WTC11 (cell line): ENCODE measurements at regions not wholly inside any gene's neighbourhood (a gene's known extent, or its start where the extent isn't known, plus 50 kb on each side); places are given as distances from the start of the nearest gene placed in this dataset.

Experiments
- ATAC-seq: fragments of 200-7000 bp; cut with Tn5 transposase; 2 replicates; pipeline ENCODE4 v1.10.0; 2021; ENCODE audit warnings: mild to moderate bottlenecking, moderate library complexity
- CTCF ChIA-PET: fragments of 300-600 bp; sonication (Branson Sonifier 250); formaldehyde crosslinking; loops from one replicate; lab custom pipeline; 2021; ENCODE audit warnings: antibody characterized with exemption; lab: Charles Lee
- POLR2A ChIA-PET: fragments of 350-600 bp; sonication (Branson Sonifier 250); formaldehyde crosslinking; loops from one replicate; lab custom pipeline; 2021; ENCODE audit warnings: antibody characterized with exemption; lab: Charles Lee
- DNase-seq: peaks from one replicate; pipeline ENCODE4 v3.0.0; 2021; ENCODE audit warnings: low spot score
- H3K27ac Mint-ChIP-seq: 2 replicates; pipeline ENCODE4 v1.8.0; 2021; ENCODE audit warnings: mixed read lengths
- H3K27me3 Mint-ChIP-seq: 2 replicates; pipeline ENCODE4 v1.8.0; 2021; ENCODE audit warnings: low read depth, mild to moderate bottlenecking, moderate library complexity, mixed read lengths
- H3K36me3 Mint-ChIP-seq: 2 replicates; pipeline ENCODE4 v1.8.0; 2021; ENCODE audit warnings: mixed read lengths
- H3K4me1 Mint-ChIP-seq: 2 replicates; pipeline ENCODE4 v1.8.0; 2022; ENCODE audit warnings: mixed read lengths
- H3K4me3 Mint-ChIP-seq: 2 replicates; pipeline ENCODE4 v1.8.0; 2021; ENCODE audit warnings: mild to moderate bottlenecking, moderate library complexity, mixed read lengths
- H3K9me3 Mint-ChIP-seq: 2 replicates; pipeline ENCODE4 v1.8.0; 2021; ENCODE audit warnings: mixed read lengths
- HMGA2 ChIP-seq: fragments of 250-450 bp; sonication (Bioruptor Pico); IDR thresholded peaks from 2 replicates; pipeline ENCODE4 v1.4.0; 2021; ENCODE audit warnings: mild to moderate bottlenecking, moderate library complexity
- JUN ChIP-seq: sonication (generic); formaldehyde crosslinking; IDR thresholded peaks from 2 replicates; pipeline ENCODE4 v1.8.0; 2023; ENCODE audit warnings: mild to moderate bottlenecking, missing genetic modification reagents
- MAX ChIP-seq: sonication (generic); formaldehyde crosslinking; IDR thresholded peaks from 2 replicates; pipeline ENCODE4 v1.8.0; 2022; ENCODE audit warnings: mild to moderate bottlenecking, missing genetic modification reagents
- MLX ChIP-seq: sonication (generic); formaldehyde crosslinking; IDR thresholded peaks from 2 replicates; pipeline ENCODE4 v1.8.1; 2023; ENCODE audit warnings: mild to moderate bottlenecking, missing genetic modification reagents, moderate library complexity
- NFE2L1 ChIP-seq: sonication (generic); formaldehyde crosslinking; IDR thresholded peaks from 2 replicates; pipeline ENCODE4 v1.8.1; 2023; ENCODE audit warnings: missing genetic modification reagents
- NFYB ChIP-seq: sonication (generic); formaldehyde crosslinking; conservative IDR thresholded peaks from 2 replicates; pipeline ENCODE4 v1.8.0; 2022; ENCODE audit warnings: low read depth, missing genetic modification reagents
- NR1H2 ChIP-seq: sonication (generic); formaldehyde crosslinking; IDR thresholded peaks from 2 replicates; pipeline ENCODE4 v1.9.0; 2021; ENCODE audit warnings: mild to moderate bottlenecking, moderate library complexity, missing genetic modification reagents
- PREB ChIP-seq: sonication (generic); formaldehyde crosslinking; IDR thresholded peaks from 2 replicates; pipeline ENCODE4 v1.8.1; 2022; ENCODE audit warnings: mild to moderate bottlenecking, missing genetic modification reagents, moderate library complexity, borderline replicate concordance
- RELA ChIP-seq: sonication (generic); formaldehyde crosslinking; IDR thresholded peaks from 2 replicates; pipeline ENCODE4 v1.8.1; 2022; ENCODE audit warnings: missing genetic modification reagents, mild to moderate bottlenecking, borderline replicate concordance
- RORB ChIP-seq: fragments of 250-450 bp; sonication (Bioruptor Pico); IDR thresholded peaks from 2 replicates; pipeline ENCODE4 v1.9.0; 2021; ENCODE audit warnings: mild to moderate bottlenecking
- TEAD1 ChIP-seq: sonication (generic); formaldehyde crosslinking; IDR thresholded peaks from 2 replicates; pipeline ENCODE4 v1.8.0; 2022; ENCODE audit warnings: mild to moderate bottlenecking, missing genetic modification reagents
- ZNF138 ChIP-seq: sonication (generic); formaldehyde crosslinking; conservative IDR thresholded peaks from 2 replicates; pipeline ENCODE4 v1.8.1; 2022; ENCODE audit warnings: mild to moderate bottlenecking, moderate library complexity, missing genetic modification reagents
- ZNF263 ChIP-seq: sonication (generic); formaldehyde crosslinking; IDR thresholded peaks from 2 replicates; pipeline ENCODE4 v1.8.1; 2022; ENCODE audit warnings: low read depth, mild to moderate bottlenecking, moderate library complexity, missing genetic modification reagents
- ZNF317 ChIP-seq: sonication (generic); formaldehyde crosslinking; IDR thresholded peaks from 2 replicates; pipeline ENCODE4 v1.8.1; 2023; ENCODE audit warnings: low read depth, mild to moderate bottlenecking, moderate library complexity, missing genetic modification reagents, borderline replicate concordance
- ZNF416 ChIP-seq: fragments of 250-450 bp; sonication (Bioruptor Pico); IDR thresholded peaks from 2 replicates; pipeline ENCODE4 v1.9.0; 2021; ENCODE audit warnings: mild to moderate bottlenecking, inconsistent platforms
- TF ChIP-seq, protein P1 (sequence below): sonication (generic); formaldehyde crosslinking; IDR thresholded peaks from 2 replicates; pipeline ENCODE4 v1.8.1; 2023; ENCODE audit warnings: mild to moderate bottlenecking, missing genetic modification reagents, borderline replicate concordance
- TF ChIP-seq, protein P2 (sequence below): sonication (generic); formaldehyde crosslinking; conservative IDR thresholded peaks from 2 replicates; pipeline ENCODE4 v1.8.1; 2022; ENCODE audit warnings: mild to moderate bottlenecking, missing genetic modification reagents
- TF ChIP-seq, protein P3 (sequence below): sonication (generic); formaldehyde crosslinking; IDR thresholded peaks from 2 replicates; pipeline ENCODE4 v1.8.1; 2023; ENCODE audit warnings: mild to moderate bottlenecking, missing genetic modification reagents
- TF ChIP-seq, protein P4 (sequence below): sonication (generic); formaldehyde crosslinking; IDR thresholded peaks from 2 replicates; pipeline ENCODE4 v1.8.0; 2022; ENCODE audit warnings: mild to moderate bottlenecking, missing genetic modification reagents

- no peak for TF ChIP-seq PREB
Measured at GRCh38 chr3:124300416-124300815, 308.5 kb upstream of the ROPN1 start (continued).

GRCh38 chr3:124303305-124303910 lies 311.5 kb upstream of the ROPN1 start:
- H3K36me3 Mint-ChIP-seq: peaks cover 12% of the 10 kb centered on the region; the same call in 1 of the 2 replicates
- ATAC-seq: no peak
- H3K4me3 Mint-ChIP-seq: no peak overlapping the region
- no peak for DNase-seq
- ChIA-PET POLR2A (no interaction called here), CTCF (no interaction called here)
- no peak overlapping the region; the same call in 1 of the 2 replicates for H3K27ac Mint-ChIP-seq
- no peaks in the 10 kb centered on the region; the same call in 1 of the 2 replicates for H3K27me3 Mint-ChIP-seq
- peaks cover 20% of the 10 kb centered on the region for H3K9me3 Mint-ChIP-seq
- H3K4me1 Mint-ChIP-seq: peaks cover 22% of the 10 kb centered on the region
- no peak for TF ChIP-seq PREB
- TF ChIP-seq MLX: no peak
- TF ChIP-seq NFE2L1 (CRISPR knock-in tag): no peak
- no peak for TF ChIP-seq TEAD1 (CRISPR knock-in tag)
- no peak for TF ChIP-seq RELA (CRISPR knock-in tag)
- no peak for TF ChIP-seq NFYB (CRISPR knock-in tag)
- TF ChIP-seq ZNF263: no peak
- no peak for TF ChIP-seq MAX (CRISPR knock-in tag)
- no peak for TF ChIP-seq RORB (CRISPR knock-in tag)
- TF ChIP-seq, protein P1, sequence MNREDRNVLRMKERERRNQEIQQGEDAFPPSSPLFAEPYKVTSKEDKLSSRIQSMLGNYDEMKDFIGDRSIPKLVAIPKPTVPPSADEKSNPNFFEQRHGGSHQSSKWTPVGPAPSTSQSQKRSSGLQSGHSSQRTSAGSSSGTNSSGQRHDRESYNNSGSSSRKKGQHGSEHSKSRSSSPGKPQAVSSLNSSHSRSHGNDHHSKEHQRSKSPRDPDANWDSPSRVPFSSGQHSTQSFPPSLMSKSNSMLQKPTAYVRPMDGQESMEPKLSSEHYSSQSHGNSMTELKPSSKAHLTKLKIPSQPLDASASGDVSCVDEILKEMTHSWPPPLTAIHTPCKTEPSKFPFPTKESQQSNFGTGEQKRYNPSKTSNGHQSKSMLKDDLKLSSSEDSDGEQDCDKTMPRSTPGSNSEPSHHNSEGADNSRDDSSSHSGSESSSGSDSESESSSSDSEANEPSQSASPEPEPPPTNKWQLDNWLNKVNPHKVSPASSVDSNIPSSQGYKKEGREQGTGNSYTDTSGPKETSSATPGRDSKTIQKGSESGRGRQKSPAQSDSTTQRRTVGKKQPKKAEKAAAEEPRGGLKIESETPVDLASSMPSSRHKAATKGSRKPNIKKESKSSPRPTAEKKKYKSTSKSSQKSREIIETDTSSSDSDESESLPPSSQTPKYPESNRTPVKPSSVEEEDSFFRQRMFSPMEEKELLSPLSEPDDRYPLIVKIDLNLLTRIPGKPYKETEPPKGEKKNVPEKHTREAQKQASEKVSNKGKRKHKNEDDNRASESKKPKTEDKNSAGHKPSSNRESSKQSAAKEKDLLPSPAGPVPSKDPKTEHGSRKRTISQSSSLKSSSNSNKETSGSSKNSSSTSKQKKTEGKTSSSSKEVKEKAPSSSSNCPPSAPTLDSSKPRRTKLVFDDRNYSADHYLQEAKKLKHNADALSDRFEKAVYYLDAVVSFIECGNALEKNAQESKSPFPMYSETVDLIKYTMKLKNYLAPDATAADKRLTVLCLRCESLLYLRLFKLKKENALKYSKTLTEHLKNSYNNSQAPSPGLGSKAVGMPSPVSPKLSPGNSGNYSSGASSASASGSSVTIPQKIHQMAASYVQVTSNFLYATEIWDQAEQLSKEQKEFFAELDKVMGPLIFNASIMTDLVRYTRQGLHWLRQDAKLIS (CRISPR knock-in tag): no peak
- TF ChIP-seq, protein P2, sequence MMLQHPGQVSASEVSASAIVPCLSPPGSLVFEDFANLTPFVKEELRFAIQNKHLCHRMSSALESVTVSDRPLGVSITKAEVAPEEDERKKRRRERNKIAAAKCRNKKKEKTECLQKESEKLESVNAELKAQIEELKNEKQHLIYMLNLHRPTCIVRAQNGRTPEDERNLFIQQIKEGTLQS (CRISPR knock-in tag): no peak

DNA sequence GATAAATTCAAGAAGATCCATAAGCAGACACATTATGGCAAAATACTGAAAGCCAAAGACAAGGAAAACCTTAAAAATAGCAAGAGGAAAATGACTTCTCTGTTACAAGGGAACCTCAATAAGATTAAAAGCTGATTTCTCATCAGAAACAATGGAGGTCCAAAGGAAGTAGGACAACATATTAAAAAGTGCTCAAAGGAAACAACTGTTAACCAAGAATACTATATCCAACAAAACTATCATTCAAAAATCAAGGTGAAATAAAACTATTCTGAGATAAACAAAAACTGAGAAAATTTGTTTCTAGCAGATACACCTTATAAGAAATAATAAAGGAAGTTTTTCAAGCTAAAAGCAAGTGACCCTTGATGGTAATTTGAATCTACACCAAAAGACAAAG lies 314.7 kb upstream of the ROPN1 start:
- peaks cover 20% of the 10 kb centered on the region for H3K9me3 Mint-ChIP-seq
- H3K27ac Mint-ChIP-seq: no peak overlapping the region
- peaks cover 12% of the 10 kb centered on the region; the same call in 1 of the 2 replicates for H3K36me3 Mint-ChIP-seq
- no peak for ATAC-seq
- H3K4me3 Mint-ChIP-seq: no peak overlapping the region
- CTCF ChIA-PET: interaction anchor here (1.2 kb wide), 1 partner anchor 60 kb away, joined by 3 read pairs; no protein-coding TSS in a partner anchor
- POLR2A ChIA-PET: no interaction called here
- TF ChIP-seq JUN (CRISPR knock-in tag) (no peak), ZNF416 (CRISPR knock-in tag) (no peak), ZNF317 (no peak), ZNF138 (CRISPR knock-in tag) (no peak), NR1H2 (CRISPR knock-in tag) (no peak), HMGA2 (no peak)
- TF ChIP-seq, protein P3, sequence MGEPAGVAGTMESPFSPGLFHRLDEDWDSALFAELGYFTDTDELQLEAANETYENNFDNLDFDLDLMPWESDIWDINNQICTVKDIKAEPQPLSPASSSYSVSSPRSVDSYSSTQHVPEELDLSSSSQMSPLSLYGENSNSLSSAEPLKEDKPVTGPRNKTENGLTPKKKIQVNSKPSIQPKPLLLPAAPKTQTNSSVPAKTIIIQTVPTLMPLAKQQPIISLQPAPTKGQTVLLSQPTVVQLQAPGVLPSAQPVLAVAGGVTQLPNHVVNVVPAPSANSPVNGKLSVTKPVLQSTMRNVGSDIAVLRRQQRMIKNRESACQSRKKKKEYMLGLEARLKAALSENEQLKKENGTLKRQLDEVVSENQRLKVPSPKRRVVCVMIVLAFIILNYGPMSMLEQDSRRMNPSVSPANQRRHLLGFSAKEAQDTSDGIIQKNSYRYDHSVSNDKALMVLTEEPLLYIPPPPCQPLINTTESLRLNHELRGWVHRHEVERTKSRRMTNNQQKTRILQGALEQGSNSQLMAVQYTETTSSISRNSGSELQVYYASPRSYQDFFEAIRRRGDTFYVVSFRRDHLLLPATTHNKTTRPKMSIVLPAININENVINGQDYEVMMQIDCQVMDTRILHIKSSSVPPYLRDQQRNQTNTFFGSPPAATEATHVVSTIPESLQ (CRISPR knock-in tag): no peak
- TF ChIP-seq, protein P4, sequence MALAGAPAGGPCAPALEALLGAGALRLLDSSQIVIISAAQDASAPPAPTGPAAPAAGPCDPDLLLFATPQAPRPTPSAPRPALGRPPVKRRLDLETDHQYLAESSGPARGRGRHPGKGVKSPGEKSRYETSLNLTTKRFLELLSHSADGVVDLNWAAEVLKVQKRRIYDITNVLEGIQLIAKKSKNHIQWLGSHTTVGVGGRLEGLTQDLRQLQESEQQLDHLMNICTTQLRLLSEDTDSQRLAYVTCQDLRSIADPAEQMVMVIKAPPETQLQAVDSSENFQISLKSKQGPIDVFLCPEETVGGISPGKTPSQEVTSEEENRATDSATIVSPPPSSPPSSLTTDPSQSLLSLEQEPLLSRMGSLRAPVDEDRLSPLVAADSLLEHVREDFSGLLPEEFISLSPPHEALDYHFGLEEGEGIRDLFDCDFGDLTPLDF (CRISPR knock-in tag): no peak
- H3K4me1 Mint-ChIP-seq: peaks cover 6% of the 10 kb centered on the region
- no peaks in the 10 kb centered on the region; the same call in 1 of the 2 replicates for H3K27me3 Mint-ChIP-seq
- no peak for DNase-seq
